Gastrocnemius medialis (tissue), 4 donors: ENCODE measurements at regions not wholly inside any gene's neighbourhood (a gene's known extent, or its start where the extent isn't known, plus 50 kb on each side); places are given as distances from the start of the nearest gene placed in this dataset.

Source experiments
- ATAC-seq, 2 donors: fragments of 150-250 bp; one replicate each; pipeline ENCODE4 v1.9.1; 2016
- DNase-seq, 2 donors: peaks; one replicate each; pipeline ENCODE4 v3.0.0-alpha.2; 2019
- H3K27ac ChIP-seq, 4 donors: fragments of 200-600 bp; sonication (generic); 1 replicate in 1 of 4; 2 replicates in 3 of 4; pipeline ENCODE4 v1.5.1; 2016 to 2018; ENCODE audit warnings: mild to moderate bottlenecking in 2 of 4, moderate library complexity in 1 of 4
- H3K27me3 ChIP-seq, 3 donors: fragments of 200-600 bp; sonication (generic) in 2 of 3; 1 replicate in 1 of 3; 2 replicates in 2 of 3; pipeline versions ENCODE4 v1.5.1 to v1.6.0; 2016 to 2019; ENCODE audit warnings: mild to moderate bottlenecking in 1 of 3, moderate library complexity in 1 of 3
- H3K36me3 ChIP-seq, 2 donors: fragments of 200-600 bp; sonication (generic) in 1 of 2; one replicate each; pipeline ENCODE4 v1.5.1; 2017 to 2018
- H3K4me1 ChIP-seq, 2 donors: fragments of 200-600 bp; sonication (generic) in 1 of 2; one replicate each; pipeline ENCODE4 v1.5.1; 2016 to 2017; ENCODE audit warnings: mild to moderate bottlenecking in 2 of 2
- H3K4me3 ChIP-seq, 4 donors: fragments of 200-600 bp; sonication (generic) in 3 of 4; 1 replicate in 1 of 4; 2 replicates in 3 of 4; pipeline ENCODE4 v1.5.1; 2016 to 2019; ENCODE audit warnings: mild to moderate bottlenecking in 2 of 4
- H3K9me3 ChIP-seq, 3 donors: fragments of 200-600 bp; sonication (generic) in 2 of 3; 1 replicate in 1 of 3; 2 replicates in 2 of 3; pipeline ENCODE4 v1.5.1; 2016 to 2019
- CTCF ChIP-seq, 5 experiments: fragments of 450-650 bp in 3 of 5; fragments of 200-600 bp in 2 of 5; sonication (generic) in 2 of 5; IDR thresholded peaks in 4 of 5; conservative IDR thresholded peaks in 1 of 5; 1 replicate in 4 of 5; 2 replicates in 1 of 5; pipeline ENCODE4 v1.5.1; 2016 to 2019; ENCODE audit warnings: antibody characterized with exemption in 5 of 5, mild to moderate bottlenecking in 3 of 5, moderate library complexity in 3 of 5
- POLR2A ChIP-seq, 2 donors: fragments of 450-650 bp; IDR thresholded peaks; one replicate each; pipeline ENCODE4 v1.6.1; 2017; ENCODE audit warnings: antibody characterized with exemption in 2 of 2, mild to moderate bottlenecking in 2 of 2, moderate library complexity in 2 of 2
- in situ Hi-C, 4 donors: fragments of 200-750 bp; cut with MboI; loops; one replicate each; pipeline versions ENCODE4 v1.15.0 to v1.8.0; 2017; ENCODE audit warnings: low sequenced_read_pairs in 4 of 4
- intact Hi-C: fragments of 100-400 bp; cut with DNase I; formaldehyde crosslinking; loops from one replicate; pipeline ENCODE4 v1.15.1; 2023; ENCODE audit warnings: low total_unique reads

DNA sequence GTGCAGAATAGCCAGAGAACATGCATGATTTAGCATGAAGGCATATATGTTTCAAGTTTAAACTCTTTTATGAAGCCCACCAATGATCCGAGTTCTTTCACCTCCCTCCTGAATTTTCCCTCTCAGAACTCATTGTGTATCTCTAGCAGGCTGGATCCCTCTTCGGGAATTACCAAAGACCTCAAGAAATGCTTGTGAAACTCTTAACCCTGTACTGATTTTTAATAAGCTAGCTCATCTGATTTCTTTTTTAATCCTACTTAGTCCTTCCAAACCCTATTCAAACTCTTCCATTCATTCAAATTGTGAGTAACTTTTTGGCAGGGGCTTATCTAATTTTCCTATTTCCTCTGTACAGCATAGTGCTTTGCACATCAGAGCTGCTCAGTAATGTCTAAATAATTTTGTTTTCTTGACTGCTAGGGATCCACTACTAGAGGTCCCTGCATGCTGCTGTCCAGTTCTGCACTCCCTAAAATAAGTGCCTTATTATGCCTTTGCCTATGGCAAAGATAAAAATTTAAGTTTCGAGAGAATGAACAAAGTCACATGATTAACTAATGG, 723.8 kb downstream of the CDH11 start:
- in situ Hi-C loops (no loop called here), intact Hi-C loops (no loop called here)
- TF ChIP-seq POLR2A (IDR thresholded peaks at IDR 0.05) (no peak), CTCF (IDR thresholded peaks at IDR 0.05 in 4 of 5, conservative IDR thresholded peaks at IDR 0.05 in 1 of 5) (no peak)
- Histone ChIP-seq H3K27ac (no peak overlapping the region), H3K9me3 (no peaks in the 10 kb centered on the region), H3K36me3 (no peaks in the 10 kb centered on the region), H3K27me3 (no peaks in the 10 kb centered on the region), H3K4me3 (no peak overlapping the region), H3K4me1 (no peaks in the 10 kb centered on the region)
- ATAC-seq (no peak), DNase-seq (no peak)

GRCh38 chr16:64397042-64397441, 724.8 kb downstream of the CDH11 start:
- TF ChIP-seq CTCF (IDR thresholded peaks at IDR 0.05 in 4 of 5, conservative IDR thresholded peaks at IDR 0.05 in 1 of 5) (no peak), POLR2A (IDR thresholded peaks at IDR 0.05) (no peak)
- intact Hi-C loops (no loop called here), in situ Hi-C loops (no loop called here)
- no peaks in the 10 kb centered on the region for H3K36me3 ChIP-seq
- no peaks in the 10 kb centered on the region for H3K27me3 ChIP-seq
- ATAC-seq, result no peak
- H3K4me1 ChIP-seq, result no peaks in the 10 kb centered on the region
- no peaks in the 10 kb centered on the region for H3K9me3 ChIP-seq
- H3K4me3 ChIP-seq, result no peak overlapping the region
- no peak overlapping the region for H3K27ac ChIP-seq
- DNase-seq, result no peak

- in situ Hi-C loops, result no loop called here
- ATAC-seq (no peak), DNase-seq (no peak)
- Histone ChIP-seq H3K27me3 (no peaks in the 10 kb centered on the region), H3K36me3 (no peaks in the 10 kb centered on the region), H3K4me3 (no peak overlapping the region), H3K27ac (no peak overlapping the region), H3K4me1 (peaks cover 0 to 5% of the 10 kb centered on the region in 2 donors), H3K9me3 (no peaks in the 10 kb centered on the region)
- no peak for TF ChIP-seq POLR2A (IDR thresholded peaks at IDR 0.05)
- no peak for TF ChIP-seq CTCF (IDR thresholded peaks at IDR 0.05 in 4 of 5, conservative IDR thresholded peaks at IDR 0.05 in 1 of 5)
- intact Hi-C loops, result no loop called here
Observed at GRCh38 chr16:64394061-64394460, 727.8 kb downstream of the CDH11 start.

DNA sequence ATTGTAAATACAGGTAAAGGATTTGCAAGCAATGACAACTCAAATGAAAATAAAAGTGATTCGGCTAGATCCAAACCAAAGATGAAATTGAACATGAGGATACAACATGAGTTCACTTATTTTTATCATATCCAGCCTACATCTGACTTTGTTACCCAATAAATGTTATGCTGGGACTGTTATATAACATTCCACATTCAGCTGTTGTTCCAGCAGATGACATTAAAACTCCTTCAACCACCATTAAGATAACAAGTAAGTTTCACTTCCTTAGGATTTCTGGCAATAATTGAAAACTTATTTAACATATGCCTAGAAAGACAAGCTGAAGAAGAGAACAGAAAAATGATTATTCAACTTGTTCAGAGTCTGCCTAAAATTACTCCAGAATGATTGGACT, 729.4 kb downstream of the CDH11 start:
- Histone ChIP-seq H3K4me1 (peaks cover 0 to 5% of the 10 kb centered on the region in 2 donors), H3K27me3 (no peaks in the 10 kb centered on the region), H3K27ac (no peak overlapping the region), H3K36me3 (no peaks in the 10 kb centered on the region), H3K4me3 (no peak overlapping the region), H3K9me3 (no peaks in the 10 kb centered on the region)
- no peak for DNase-seq
- ATAC-seq, result no peak
- in situ Hi-C loops, result no loop called here
- intact Hi-C loops, result no loop called here
- TF ChIP-seq CTCF (IDR thresholded peaks at IDR 0.05 in 4 of 5, conservative IDR thresholded peaks at IDR 0.05 in 1 of 5) (no peak), POLR2A (IDR thresholded peaks at IDR 0.05) (no peak)

DNA sequence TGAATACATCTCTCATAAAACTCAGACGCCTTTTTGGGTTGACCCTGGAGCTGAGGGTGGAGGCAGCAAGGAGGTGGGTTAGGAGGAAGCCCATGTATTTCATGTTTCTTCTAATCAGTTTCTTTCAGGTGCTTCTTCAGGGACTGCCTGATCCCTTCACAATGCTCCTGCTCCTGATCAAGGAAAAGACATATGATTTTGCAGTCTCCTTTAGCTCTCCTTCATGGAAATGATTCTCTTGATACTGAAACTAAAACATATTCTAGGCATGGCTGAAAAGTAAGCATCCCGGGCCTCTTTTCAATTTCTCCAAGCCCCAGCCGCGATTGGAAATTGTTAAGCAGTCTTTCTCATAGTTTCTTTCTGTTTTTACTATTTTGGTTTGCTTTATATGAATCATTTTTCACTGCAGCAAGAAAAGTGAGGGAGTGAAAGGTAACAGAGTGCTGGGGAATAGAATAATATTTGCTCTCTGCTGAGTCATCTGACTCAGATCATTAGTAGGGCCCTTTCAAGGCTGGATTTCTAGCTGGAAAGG, 730.7 kb downstream of the CDH11 start:
- no peak for TF ChIP-seq CTCF (IDR thresholded peaks at IDR 0.05 in 4 of 5, conservative IDR thresholded peaks at IDR 0.05 in 1 of 5)
- TF ChIP-seq POLR2A (IDR thresholded peaks at IDR 0.05), result no peak
- ATAC-seq, result no peak
- DNase-seq, result no peak
- Histone ChIP-seq H3K27me3 (no peaks in the 10 kb centered on the region), H3K27ac (peak overlapping the region in 2 of 4 donors; percentile 19 to 22), H3K4me1 (peaks cover 0 to 5% of the 10 kb centered on the region in 2 donors), H3K36me3 (no peaks in the 10 kb centered on the region), H3K9me3 (no peaks in the 10 kb centered on the region), H3K4me3 (no peak overlapping the region)
- in situ Hi-C loops (no loop called here), intact Hi-C loops (no loop called here)
